Endothelial cell of umbilical vein (primary cell): ENCODE measurements at regions not wholly inside any gene's neighbourhood (a gene's known extent, or its start where the extent isn't known, plus 50 kb on each side); places are given as distances from the start of the nearest gene placed in this dataset.

Source experiments
- BruUV-seq: library from RNA; stranded (reverse); fragments of 400-500 nt; replicated peaks from 2 replicates; lab custom pipeline; 2021; lab: Mats Ljungman, UMichigan
- CTCF ChIA-PET: fragments of 300-600, 350-600 bp; sonication (Branson Sonifier 250); formaldehyde crosslinking; loops from one replicate; lab custom pipeline; 2021; ENCODE audit warnings: antibody characterized with exemption, inconsistent platforms; lab: Charles Lee
- POLR2A ChIA-PET: fragments of 300-600, 350-600 bp; sonication (Branson Sonifier 250); formaldehyde crosslinking; loops from one replicate; lab custom pipeline; 2021; ENCODE audit warnings: antibody characterized with exemption, inconsistent platforms; lab: Charles Lee
- DNase-seq: peaks from one replicate; pipeline ENCODE4 v3.0.0-alpha.2; 2011; ENCODE audit warnings: low read depth, low spot score
- FAIRE-seq: peaks from 2 replicates; lab custom pipeline; 2011; peaks lifted over from hg19 to GRCh38; lab: Jason Lieb, UNC
- H2AFZ ChIP-seq: 2 replicates; pipeline ENCODE4 v1.6.0; 2012; ENCODE audit warnings: low read depth, low read length, control low read depth, inconsistent platforms
- H3K27ac ChIP-seq: 2 replicates; pipeline ENCODE4 v1.5.1; 2011; ENCODE audit warnings: low read depth, mild to moderate bottlenecking, control low read depth, low read length, moderate library complexity; ENCODE audit not compliant: insufficient read depth
- H3K27me3 ChIP-seq, 2 experiments: 2 replicates each; pipeline versions ENCODE4 v1.6.0 to v1.6.1; 2011; ENCODE audit warnings: low read length in 2 of 2, mixed read lengths in 1 of 2; ENCODE audit not compliant: control insufficient read depth in 2 of 2, insufficient read depth in 2 of 2
- H3K36me3 ChIP-seq, 2 experiments: 2 replicates in 1 of 2; 3 replicates in 1 of 2; pipeline ENCODE4 v1.5.1; 2011; ENCODE audit warnings: low read length in 2 of 2, mild to moderate bottlenecking in 1 of 2, moderate library complexity in 1 of 2; ENCODE audit not compliant: control insufficient read depth in 2 of 2, insufficient read depth in 2 of 2; ENCODE audit errors: extremely low read depth in 1 of 2
- H3K4me1 ChIP-seq: 3 replicates; pipeline ENCODE4 v1.5.1; 2011; ENCODE audit warnings: mild to moderate bottlenecking, low read length; ENCODE audit not compliant: control insufficient read depth, insufficient read depth; ENCODE audit errors: extremely low read depth
- H3K4me2 ChIP-seq: 2 replicates; pipeline ENCODE4 v1.6.1; 2011; ENCODE audit warnings: low read length, control low read depth, mixed read lengths; ENCODE audit not compliant: insufficient read depth
- H3K4me3 ChIP-seq, 3 experiments: fragments of 200-600 bp in 1 of 3; sonication (generic), shearing (Covaris generic) in 1 of 3; replicated peaks in 1 of 3; 2 replicates each; pipeline ENCODE4 v1.5.1; 2011 to 2016; ENCODE audit warnings: control low read depth in 3 of 3, low read length in 3 of 3, mild to moderate bottlenecking in 2 of 3, inconsistent platforms in 1 of 3, low read depth in 1 of 3, moderate library complexity in 1 of 3; ENCODE audit not compliant: insufficient read depth in 1 of 3
- H3K79me2 ChIP-seq: 2 replicates; pipeline ENCODE4 v1.6.0; 2012; ENCODE audit warnings: low read length, inconsistent platforms; ENCODE audit not compliant: control insufficient read depth, insufficient read depth
- H3K9ac ChIP-seq: replicated peaks from 2 replicates; pipeline ENCODE3; 2011; ENCODE audit warnings: low read length, control low read depth; ENCODE audit not compliant: insufficient read depth; ENCODE audit errors: extremely low read depth
- H3K9me1 ChIP-seq: replicated peaks from 3 replicates; pipeline ENCODE4 v1.6.0; 2011; ENCODE audit warnings: mild to moderate bottlenecking, low read length; ENCODE audit not compliant: control insufficient read depth, insufficient read depth; ENCODE audit errors: extremely low read depth
- H3K9me3 ChIP-seq: replicated peaks from 2 replicates; pipeline ENCODE4 v1.5.1; 2012; ENCODE audit warnings: low read length, inconsistent platforms; ENCODE audit not compliant: control insufficient read depth, insufficient read depth
- H4K20me1 ChIP-seq: replicated peaks from 2 replicates; pipeline ENCODE3; 2011; ENCODE audit warnings: mild to moderate bottlenecking, low read length; ENCODE audit not compliant: control insufficient read depth, insufficient read depth; ENCODE audit errors: extremely low read depth
- CTCF ChIP-seq, 2 donors: IDR thresholded peaks; 1 replicate in 1 of 2; 2 replicates in 1 of 2; pipeline ENCODE4 v1.5.1; 2011; ENCODE audit warnings: low read length in 2 of 2, mild to moderate bottlenecking in 2 of 2, moderate library complexity in 2 of 2, control low read depth in 1 of 2, inconsistent platforms in 1 of 2, low read depth in 1 of 2; ENCODE audit not compliant: insufficient read depth in 1 of 2; ENCODE audit errors: extremely low read depth in 1 of 2
- EZH2 ChIP-seq: IDR thresholded peaks from 2 replicates; pipeline ENCODE4 v1.6.1; 2012; ENCODE audit warnings: borderline replicate concordance, low read depth, mild to moderate bottlenecking, moderate library complexity, low read length, inconsistent platforms; ENCODE audit not compliant: severe bottlenecking
- FOS ChIP-seq: IDR thresholded peaks from 2 replicates; pipeline ENCODE4 v1.6.1; 2011; ENCODE audit warnings: mild to moderate bottlenecking, low read length, moderate library complexity, borderline replicate concordance; ENCODE audit not compliant: insufficient read depth
- GATA2 ChIP-seq: IDR thresholded peaks from 2 replicates; pipeline ENCODE4 v1.7.0; 2011; ENCODE audit warnings: low read depth, mild to moderate bottlenecking, moderate library complexity, mixed read lengths, low read length; ENCODE audit not compliant: insufficient read length, insufficient read depth
- JUN ChIP-seq: IDR thresholded peaks from 2 replicates; pipeline ENCODE4 v1.6.1; 2011; ENCODE audit warnings: borderline replicate concordance, low read depth; ENCODE audit not compliant: insufficient read length, insufficient read depth
- MAX ChIP-seq: IDR thresholded peaks from 2 replicates; pipeline ENCODE4 v1.6.1; 2011; ENCODE audit not compliant: insufficient read depth, insufficient read length
- MYC ChIP-seq: IDR thresholded peaks from one replicate; pipeline ENCODE4 v1.6.1; 2011; ENCODE audit warnings: mild to moderate bottlenecking, low read depth, low read length
- POLR2A ChIP-seq: IDR thresholded peaks from 2 replicates; pipeline ENCODE4 v1.6.1; 2012; ENCODE audit warnings: low read depth, mild to moderate bottlenecking, control low read depth, low read length
- POLR2AphosphoS5 ChIP-seq: IDR thresholded peaks from 2 replicates; pipeline ENCODE4 v1.6.1; 2012; ENCODE audit warnings: low read depth, mild to moderate bottlenecking, control low read depth, low read length, moderate library complexity; ENCODE audit not compliant: insufficient read depth
- dilution Hi-C: fragments of 300-500 bp; cut with MboI; formaldehyde crosslinking; loops from one replicate; pipeline ENCODE4 v1.15.0; 2019; ENCODE audit warnings: low sequenced_read_pairs; ENCODE audit not compliant: extremely low pct_ligation_motif_present
- intact Hi-C: fragments of 100-400 bp; cut with micrococcal nuclease; formaldehyde crosslinking; loops from one replicate; pipeline ENCODE4 v1.10.0; 2022

GRCh38 chr13:88908961-88909441 is 1237.8 kb downstream of the SLITRK5 start:
- Histone ChIP-seq H2AFZ (no peak overlapping the region), H3K27me3 (no peaks in the 10 kb centered on the region), H3K4me2 (no peak overlapping the region), H3K27ac (no peak overlapping the region), H3K9me3 (peaks cover 4% of the 10 kb centered on the region), H3K9me1 (no peaks in the 10 kb centered on the region), H3K9ac (no peak overlapping the region), H3K4me1 (no peaks in the 10 kb centered on the region), H3K4me3 (no peak overlapping the region), H4K20me1 (no peaks in the 10 kb centered on the region), H3K79me2 (no peaks in the 10 kb centered on the region), H3K36me3 (no peaks in the 10 kb centered on the region)
- no TSS peak for BruUV-seq
- dilution Hi-C loops: no loop called here
- no peak for TF ChIP-seq CTCF (IDR thresholded peaks at IDR 0.05; ENCODE audit: extremely low read depth in 1 of 2, insufficient read depth in 1 of 2, low read depth in 1 of 2, low read length in 2 of 2)
- TF ChIP-seq MAX: no peak
- TF ChIP-seq GATA2: no peak
- no peak for TF ChIP-seq EZH2
- no peak for TF ChIP-seq MYC
- no peak for TF ChIP-seq POLR2A
- TF ChIP-seq FOS: no peak
- TF ChIP-seq JUN: no peak
- no peak for TF ChIP-seq POLR2AphosphoS5
- FAIRE-seq (no peak), DNase-seq (no peak)
- intact Hi-C loops: no loop called here
- CTCF ChIA-PET: no interaction called here
- POLR2A ChIA-PET: no interaction called here
